ENCODE measurements at regions not wholly inside any gene's neighbourhood (a gene's known extent, or its start where the extent isn't known, plus 50 kb on each side); places are given as distances from the start of the nearest gene placed in this dataset.

- TF ChIP-seq CTCF (IDR thresholded peaks at IDR 0.05) (no peak), POLR2A (IDR thresholded peaks at IDR 0.05) (no peak), EP300 (IDR thresholded peaks at IDR 0.05) (no peak)
Measured at GRCh38 chr6:15773806-15774410, 111.1 kb upstream of the DTNBP1 start.

Data from ovary (tissue), 3 donors.